ENCODE measurements at regions not wholly inside any gene's neighbourhood (a gene's known extent, or its start where the extent isn't known, plus 50 kb on each side); places are given as distances from the start of the nearest gene placed in this dataset.

DNA sequence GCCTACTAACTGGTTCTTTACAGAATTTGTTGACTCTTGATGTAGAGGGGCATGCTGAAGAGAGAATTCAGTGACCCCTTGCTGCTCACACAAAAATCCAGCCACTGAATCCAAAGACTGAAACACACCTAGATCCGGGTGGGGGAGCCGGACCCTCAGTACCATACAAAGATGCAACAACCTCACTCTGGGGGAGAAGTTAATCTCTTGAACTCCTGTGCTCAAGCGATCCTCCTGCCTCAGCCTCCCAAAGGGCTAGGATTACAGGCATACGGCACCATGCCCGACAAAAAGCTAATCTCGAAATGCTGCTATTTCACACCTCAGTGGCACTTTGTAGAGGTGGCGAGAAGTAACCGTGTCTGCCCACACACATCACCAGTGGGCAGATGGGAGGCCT, 88.8 kb upstream of the HELT start (continued):
- TF ChIP-seq ZBED4 (CRISPR knock-in tag; IDR thresholded peaks at IDR 0.05; ENCODE audit: borderline replicate concordance) (no peak), TCF12 (IDR thresholded peaks at IDR 0.05) (no peak), TCF12 (CRISPR knock-in tag; IDR thresholded peaks at IDR 0.05) (no peak), FLYWCH1 (CRISPR knock-in tag; IDR thresholded peaks at IDR 0.05) (no peak)

GRCh38 chr4:184930026-184930425, 88.3 kb upstream of the HELT start:
- ChIA-PET CTCF (ENCODE audit: low intra/inter-chr PET ratio, low total read pairs) (no interaction called here), POLR2A (no interaction called here)
- no peak overlapping the region for H2AFZ ChIP-seq (ENCODE audit: low read length)
- no peak for ATAC-seq
- no peaks in the 10 kb centered on the region for H4K20me1 ChIP-seq (ENCODE audit: insufficient read depth, low read length)
- H3K27ac ChIP-seq (ENCODE audit: extremely low read length, insufficient read depth, low read length): no peak overlapping the region
- no peak overlapping the region for H3K9ac ChIP-seq (ENCODE audit: insufficient read depth, low read depth, low read length)
- no peaks in the 10 kb centered on the region; a peak in 1 of 5 replicates for H3K27me3 ChIP-seq (ENCODE audit: control insufficient read depth in 1 of 2, insufficient read depth in 2 of 2, low read length in 2 of 2)
- no peak for DNase-seq (ENCODE audit: low spot score)
- in situ Hi-C loops (cut with HindIII; ENCODE audit: extremely low pct_ligation_motif_present, low pct_unique_long_range_greater_than_20kb) (no loop called here), intact Hi-C loops (cut with micrococcal nuclease; ENCODE audit: unreplicated experiment) (no loop called here)
- H3K79me2 ChIP-seq (ENCODE audit: insufficient read depth, low read length): no peaks in the 10 kb centered on the region
- no peaks in the 10 kb centered on the region for H3K4me1 ChIP-seq (ENCODE audit: insufficient read depth, low read length)
- no peak overlapping the region for H3K4me2 ChIP-seq (ENCODE audit: low read depth, low read length)
- H3K4me3 ChIP-seq (replicated peaks in 1 of 3; ENCODE audit: insufficient read depth in 1 of 3, low read depth in 2 of 3, low read length in 3 of 3): no peak overlapping the region
- FAIRE-seq: no peak
- no peaks in the 10 kb centered on the region for H3K36me3 ChIP-seq (replicated peaks in 1 of 2; ENCODE audit: control insufficient read depth in 1 of 2, insufficient read depth in 2 of 2, low read length in 2 of 2)
- no TSS peak for BruUV-seq (replicated peaks)
- no peaks in the 10 kb centered on the region for H3K9me3 ChIP-seq (ENCODE audit: low read length)
- no peak for TF ChIP-seq ZNF816 (CRISPR knock-in tag; IDR thresholded peaks at IDR 0.05; ENCODE audit: borderline replicate concordance)
- no peak for TF ChIP-seq ZSCAN29 (CRISPR knock-in tag; conservative IDR thresholded peaks at IDR 0.05)
- TF ChIP-seq TSC22D2 (CRISPR knock-in tag; IDR thresholded peaks at IDR 0.05; ENCODE audit: borderline replicate concordance): no peak
- no peak for TF ChIP-seq ZNF101 (CRISPR knock-in tag; IDR thresholded peaks at IDR 0.05; ENCODE audit: borderline replicate concordance, low read depth)
- TF ChIP-seq ZNF256 (CRISPR knock-in tag; conservative IDR thresholded peaks at IDR 0.05): no peak
- no peak for TF ChIP-seq NBN (conservative IDR thresholded peaks at IDR 0.05)
- no peak for TF ChIP-seq THYN1 (CRISPR knock-in tag; IDR thresholded peaks at IDR 0.05; ENCODE audit: borderline replicate concordance, low read depth)
- TF ChIP-seq IKZF4 (CRISPR knock-in tag; IDR thresholded peaks at IDR 0.05; ENCODE audit: borderline replicate concordance, low read depth, not compliant biosample characterization): no peak
- no peak for TF ChIP-seq MLXIP (CRISPR knock-in tag; IDR thresholded peaks at IDR 0.05; ENCODE audit: borderline replicate concordance)
- TF ChIP-seq ZNF552 (CRISPR knock-in tag; IDR thresholded peaks at IDR 0.05; ENCODE audit: borderline replicate concordance): no peak
- no peak for TF ChIP-seq ZNF704 (CRISPR knock-in tag; IDR thresholded peaks at IDR 0.05; ENCODE audit: borderline replicate concordance)
- no peak for TF ChIP-seq ZNF17 (CRISPR knock-in tag; IDR thresholded peaks at IDR 0.05)
- no peak for TF ChIP-seq RBAK (CRISPR knock-in tag; IDR thresholded peaks at IDR 0.05)

All from HepG2 (cell line).